GM23338 (cell line): ENCODE measurements at regions not wholly inside any gene's neighbourhood (a gene's known extent, or its start where the extent isn't known, plus 50 kb on each side); places are given as distances from the start of the nearest gene placed in this dataset.
"Not testable (repeated sequence)": the region's sequence is repeated elsewhere in the genome, so short reads cannot be mapped to it uniquely, and the experiment has no call there.

ENCODE experiments used
- ATAC-seq: fragments of 200-7000 bp; cut with Tn5 transposase; 3 replicates; pipeline ENCODE4 v1.9.1; 2020
- DNase-seq: peaks from one replicate; pipeline ENCODE4 v3.0.0-alpha.2; 2015; ENCODE audit warnings: low spot score
- H2AFZ ChIP-seq: fragments of 200-600 bp; sonication (generic); 2 replicates; pipeline ENCODE4 v1.8.0; 2016; ENCODE audit warnings: antibody characterized with exemption, mild to moderate bottlenecking, moderate library complexity
- H3F3A ChIP-seq: fragments of 200-600 bp; sonication (generic); replicated peaks from 2 replicates; pipeline ENCODE4 v1.8.0; 2017; ENCODE audit warnings: antibody characterized with exemption, mixed run types, low read depth
- H3K27ac ChIP-seq: fragments of 200-600 bp; sonication (generic); 2 replicates; pipeline ENCODE4 v1.6.1; 2016; ENCODE audit warnings: low read depth
- H3K27me3 ChIP-seq: fragments of 200-600 bp; sonication (generic); 2 replicates; pipeline ENCODE4 v1.8.0; 2016; ENCODE audit warnings: mild to moderate bottlenecking, mixed run types, moderate library complexity; ENCODE audit not compliant: insufficient read depth
- H3K36me3 ChIP-seq: fragments of 200-600 bp; sonication (generic); 2 replicates; pipeline ENCODE4 v1.8.0; 2016; ENCODE audit warnings: mild to moderate bottlenecking; ENCODE audit not compliant: insufficient read depth
- H3K4me1 ChIP-seq: fragments of 200-600 bp; sonication (generic); 2 replicates; pipeline ENCODE4 v1.8.0; 2016; ENCODE audit warnings: mild to moderate bottlenecking, moderate library complexity; ENCODE audit not compliant: insufficient read depth
- H3K4me2 ChIP-seq: fragments of 200-600 bp; sonication (generic); 2 replicates; pipeline ENCODE4 v1.7.1; 2017; ENCODE audit warnings: mixed run types
- H3K4me3 ChIP-seq: fragments of 200-600 bp; sonication (generic); 2 replicates; pipeline ENCODE4 v1.6.1; 2016; ENCODE audit warnings: mixed run types
- H3K79me2 ChIP-seq: fragments of 200-600 bp; sonication (generic); replicated peaks from 2 replicates; pipeline ENCODE4 v1.8.0; 2017; ENCODE audit warnings: mild to moderate bottlenecking; ENCODE audit not compliant: insufficient read depth
- H3K9me2 ChIP-seq: fragments of 200-600 bp; sonication (generic); 2 replicates; pipeline ENCODE4 v1.8.0; 2017; ENCODE audit not compliant: insufficient read depth
- H4K20me1 ChIP-seq: fragments of 200-600 bp; sonication (generic); replicated peaks from 2 replicates; pipeline ENCODE4 v1.8.0; 2017; ENCODE audit warnings: mild to moderate bottlenecking; ENCODE audit not compliant: insufficient read depth
- H3K27ac Mint-ChIP-seq: 2 replicates; pipeline ENCODE4 v1.8.0; 2020; ENCODE audit warnings: inconsistent platforms, mild to moderate bottlenecking, moderate library complexity, mixed read lengths
- H3K27me3 Mint-ChIP-seq: 3 replicates; pipeline ENCODE4 v1.8.0; 2022; ENCODE audit warnings: low read depth, mild to moderate bottlenecking, moderate library complexity, mixed read lengths, inconsistent platforms; ENCODE audit not compliant: insufficient read depth, poor library complexity
- H3K36me3 Mint-ChIP-seq: 3 replicates; pipeline ENCODE4 v1.8.0; 2021; ENCODE audit warnings: low read depth, mild to moderate bottlenecking, inconsistent platforms, moderate library complexity, mixed read lengths
- H3K4me1 Mint-ChIP-seq: 3 replicates; pipeline ENCODE4 v1.8.0; 2020; ENCODE audit warnings: mild to moderate bottlenecking, inconsistent platforms, mixed read lengths
- H3K4me3 Mint-ChIP-seq: 3 replicates; pipeline ENCODE4 v1.8.0; 2021; ENCODE audit warnings: moderate library complexity, mild to moderate bottlenecking, inconsistent platforms, mixed read lengths
- H3K9me3 Mint-ChIP-seq: 3 replicates; pipeline ENCODE4 v1.8.0; 2020; ENCODE audit warnings: moderate library complexity, mild to moderate bottlenecking, inconsistent platforms, mixed read lengths
- ETS1 ChIP-seq: IDR thresholded peaks from 2 replicates; pipeline ENCODE4 v1.6.1; 2016; ENCODE audit warnings: antibody characterized with exemption
- EZH2phosphoT487 ChIP-seq: fragments of 200-600 bp; sonication (generic); IDR thresholded peaks from one replicate; pipeline ENCODE4 v1.8.1; 2018; ENCODE audit warnings: antibody characterized with exemption; ENCODE audit not compliant: unreplicated experiment
- POLR2AphosphoS5 ChIP-seq: IDR thresholded peaks from 2 replicates; pipeline ENCODE4 v1.6.1; 2016; ENCODE audit warnings: antibody characterized with exemption, low read depth
- ZNF462 ChIP-seq: fragments of 250-450 bp; sonication (Bioruptor Pico); IDR thresholded peaks from 2 replicates; pipeline ENCODE4 v1.5.0; 2020; ENCODE audit warnings: mild to moderate bottlenecking, moderate library complexity

GRCh38 chr5:57002959-57003485, 51.1 kb upstream of the MIER3 start:
- Mint-ChIP-seq H3K27me3 (peaks cover 4% of the 10 kb centered on the region), H3K36me3 (no peaks in the 10 kb centered on the region), H3K4me3 (no peak overlapping the region), H3K4me1 (peaks cover 4% of the 10 kb centered on the region; the same call in 2 of the 3 replicates), H3K27ac (no peak overlapping the region), H3K9me3 (no peaks in the 10 kb centered on the region; the same call in 2 of the 3 replicates)
- H3K27me3 ChIP-seq, result no peaks in the 10 kb centered on the region
- no peaks in the 10 kb centered on the region for H3K4me1 ChIP-seq
- no peaks in the 10 kb centered on the region for H3K36me3 ChIP-seq
- no peak for TF ChIP-seq POLR2AphosphoS5
- no peak for TF ChIP-seq ZNF462
- no peak for TF ChIP-seq ETS1
- no peak for TF ChIP-seq EZH2phosphoT487
- H3F3A ChIP-seq, result no peaks in the 10 kb centered on the region
- no peak overlapping the region for H3K27ac ChIP-seq
- DNase-seq (no peak), ATAC-seq (no peak)
- H3K4me2 ChIP-seq, result no peak overlapping the region
- no peak overlapping the region for H3K4me3 ChIP-seq
- peak overlapping the region; percentile 54; the same call in 1 of the 2 replicates for H2AFZ ChIP-seq
- H4K20me1 ChIP-seq, result no peaks in the 10 kb centered on the region
- no peaks in the 10 kb centered on the region for H3K79me2 ChIP-seq
- H3K9me2 ChIP-seq, result no peaks in the 10 kb centered on the region

- not testable (repeated sequence) for H3K4me3 ChIP-seq, ATAC-seq, H3K36me3 Mint-ChIP-seq, H3F3A ChIP-seq, H3K27me3 Mint-ChIP-seq, H4K20me1 ChIP-seq, H3K27ac ChIP-seq, H3K27me3 ChIP-seq, H3K79me2 ChIP-seq, H2AFZ ChIP-seq, H3K4me1 Mint-ChIP-seq, DNase-seq, H3K4me3 Mint-ChIP-seq, H3K9me2 ChIP-seq, H3K4me1 ChIP-seq, H3K27ac Mint-ChIP-seq, H3K36me3 ChIP-seq, H3K4me2 ChIP-seq, H3K9me3 Mint-ChIP-seq
Measured at GRCh38 chr5:57003566-57003965, 51.6 kb upstream of the MIER3 start.
